Parathyroid adenoma (tissue), 2 donors: ENCODE measurements at regions not wholly inside any gene's neighbourhood (a gene's known extent, or its start where the extent isn't known, plus 50 kb on each side); places are given as distances from the start of the nearest gene placed in this dataset.

Experiments used
- H2AFZ ChIP-seq: fragments of 300-600 bp; sonication (generic); one replicate; pipeline ENCODE4 v1.7.0; 2017; ENCODE audit warnings: antibody characterized with exemption, mild to moderate bottlenecking
- H3K27ac ChIP-seq: fragments of 300-600 bp; sonication (generic); one replicate; pipeline ENCODE4 v1.7.0; 2017
- H3K27me3 ChIP-seq: fragments of 300-600 bp; sonication (generic); one replicate; pipeline ENCODE4 v1.7.0; 2017; ENCODE audit warnings: low read length; ENCODE audit not compliant: control insufficient read depth, insufficient read depth
- H3K36me3 ChIP-seq: fragments of 300-600 bp; sonication (generic); one replicate; pipeline ENCODE4 v1.7.0; 2017; ENCODE audit warnings: low read length; ENCODE audit not compliant: control insufficient read depth, insufficient read depth
- H3K4me1 ChIP-seq: fragments of 300-600 bp; sonication (generic); one replicate; pipeline ENCODE4 v1.7.0; 2017; ENCODE audit warnings: control low read depth
- H3K4me2 ChIP-seq: fragments of 300-600 bp; sonication (generic); one replicate; pipeline ENCODE4 v1.7.0; 2017; ENCODE audit warnings: low read length
- H3K4me3 ChIP-seq: fragments of 300-600 bp; sonication (generic); one replicate; pipeline ENCODE4 v1.7.0; 2017; ENCODE audit warnings: low read depth, low read length
- H3K79me2 ChIP-seq: fragments of 300-600 bp; sonication (generic); one replicate; pipeline ENCODE4 v1.7.0; 2017; ENCODE audit warnings: control low read depth
- H3K9ac ChIP-seq: fragments of 300-600 bp; sonication (generic); one replicate; pipeline ENCODE4 v1.7.0; 2017; ENCODE audit warnings: mild to moderate bottlenecking
- H3K9me3 ChIP-seq: fragments of 300-600 bp; sonication (generic); one replicate; pipeline ENCODE4 v1.7.0; 2017; ENCODE audit warnings: low read length; ENCODE audit not compliant: control insufficient read depth
- TF ChIP-seq, protein P1 (sequence below): fragments of 300-600 bp; sonication (generic); IDR thresholded peaks from one replicate; pipeline ENCODE4 v1.7.0; 2017; ENCODE audit warnings: antibody characterized with exemption, mild to moderate bottlenecking
- donor health status: primary hyperparathyroidism.

- no peaks in the 10 kb centered on the region for H3K9me3 ChIP-seq
- H3K27me3 ChIP-seq = no peaks in the 10 kb centered on the region
- TF ChIP-seq, protein P1, sequence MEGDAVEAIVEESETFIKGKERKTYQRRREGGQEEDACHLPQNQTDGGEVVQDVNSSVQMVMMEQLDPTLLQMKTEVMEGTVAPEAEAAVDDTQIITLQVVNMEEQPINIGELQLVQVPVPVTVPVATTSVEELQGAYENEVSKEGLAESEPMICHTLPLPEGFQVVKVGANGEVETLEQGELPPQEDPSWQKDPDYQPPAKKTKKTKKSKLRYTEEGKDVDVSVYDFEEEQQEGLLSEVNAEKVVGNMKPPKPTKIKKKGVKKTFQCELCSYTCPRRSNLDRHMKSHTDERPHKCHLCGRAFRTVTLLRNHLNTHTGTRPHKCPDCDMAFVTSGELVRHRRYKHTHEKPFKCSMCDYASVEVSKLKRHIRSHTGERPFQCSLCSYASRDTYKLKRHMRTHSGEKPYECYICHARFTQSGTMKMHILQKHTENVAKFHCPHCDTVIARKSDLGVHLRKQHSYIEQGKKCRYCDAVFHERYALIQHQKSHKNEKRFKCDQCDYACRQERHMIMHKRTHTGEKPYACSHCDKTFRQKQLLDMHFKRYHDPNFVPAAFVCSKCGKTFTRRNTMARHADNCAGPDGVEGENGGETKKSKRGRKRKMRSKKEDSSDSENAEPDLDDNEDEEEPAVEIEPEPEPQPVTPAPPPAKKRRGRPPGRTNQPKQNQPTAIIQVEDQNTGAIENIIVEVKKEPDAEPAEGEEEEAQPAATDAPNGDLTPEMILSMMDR = no peak
- no peak overlapping the region for H2AFZ ChIP-seq
- H3K9ac ChIP-seq = no peak overlapping the region
- no peaks in the 10 kb centered on the region for H3K36me3 ChIP-seq
- no peaks in the 10 kb centered on the region for H3K79me2 ChIP-seq
- no peak overlapping the region for H3K27ac ChIP-seq
- no peaks in the 10 kb centered on the region for H3K4me1 ChIP-seq
- H3K4me3 ChIP-seq = no peak overlapping the region
- H3K4me2 ChIP-seq = no peak overlapping the region
Measured at GRCh38 chr4:173717581-173717980, 187.6 kb upstream of the HAND2 start.

DNA sequence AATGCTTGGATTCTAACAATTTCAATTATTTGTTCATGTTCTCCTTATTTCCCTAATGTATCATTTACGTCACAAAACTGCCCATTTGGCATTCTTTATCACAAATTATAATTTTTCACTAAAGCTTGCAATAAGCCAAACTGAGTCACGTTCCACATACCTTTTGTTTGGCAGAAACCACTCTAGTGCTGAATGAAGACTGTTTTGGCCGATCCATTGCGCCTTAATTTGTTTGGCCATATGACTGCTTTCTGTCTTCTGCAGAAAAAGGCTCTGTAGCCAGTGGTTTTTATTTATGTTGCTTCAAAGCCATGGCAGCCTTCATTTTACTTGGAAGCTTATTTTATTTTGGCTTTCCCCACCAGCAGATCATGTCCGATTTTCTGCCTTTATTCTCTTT, 184.4 kb upstream of the HAND2 start:
- no peak overlapping the region for H3K27ac ChIP-seq

GRCh38 chr4:173713026-173713425, 183.0 kb upstream of the HAND2 start:
- no peaks in the 10 kb centered on the region for H3K9me3 ChIP-seq
- H3K4me2 ChIP-seq = no peak overlapping the region
- H3K36me3 ChIP-seq = no peaks in the 10 kb centered on the region
- TF ChIP-seq, protein P1 = no peak
- H3K79me2 ChIP-seq = no peaks in the 10 kb centered on the region
- H2AFZ ChIP-seq = no peak overlapping the region
- H3K4me1 ChIP-seq = no peaks in the 10 kb centered on the region
- no peak overlapping the region for H3K4me3 ChIP-seq
- no peak overlapping the region for H3K9ac ChIP-seq
- no peaks in the 10 kb centered on the region for H3K27me3 ChIP-seq
- no peak overlapping the region for H3K27ac ChIP-seq

More for the DNA sequence above, 184.4 kb upstream of the HAND2 start:
- no peaks in the 10 kb centered on the region for H3K9me3 ChIP-seq
- no peaks in the 10 kb centered on the region for H3K27me3 ChIP-seq
- H3K9ac ChIP-seq = no peak overlapping the region
- no peaks in the 10 kb centered on the region for H3K4me1 ChIP-seq
- no peaks in the 10 kb centered on the region for H3K36me3 ChIP-seq
- H2AFZ ChIP-seq = no peak overlapping the region
- H3K79me2 ChIP-seq = no peaks in the 10 kb centered on the region
- no peak overlapping the region for H3K4me3 ChIP-seq
- TF ChIP-seq, protein P1 = no peak
- no peak overlapping the region for H3K4me2 ChIP-seq

- Histone ChIP-seq H2AFZ (no peak overlapping the region), H3K27me3 (no peaks in the 10 kb centered on the region), H3K79me2 (no peaks in the 10 kb centered on the region), H3K4me1 (no peaks in the 10 kb centered on the region), H3K9me3 (no peaks in the 10 kb centered on the region), H3K4me3 (no peak overlapping the region), H3K36me3 (no peaks in the 10 kb centered on the region), H3K27ac (no peak overlapping the region), H3K4me2 (no peak overlapping the region), H3K9ac (no peak overlapping the region)
- TF ChIP-seq, protein P1 = no peak
Measured at GRCh38 chr4:173707658-173708419, 177.8 kb upstream of the HAND2 start.

- no peak overlapping the region for H3K27ac ChIP-seq
Measured at GRCh38 chr4:173704201-173704600, 174.2 kb upstream of the HAND2 start.

More at GRCh38 chr4:173704201-173704600, 174.2 kb upstream of the HAND2 start:
- Histone ChIP-seq H3K4me3 (no peak overlapping the region), H3K4me2 (no peak overlapping the region), H3K4me1 (no peaks in the 10 kb centered on the region), H3K27me3 (no peaks in the 10 kb centered on the region), H2AFZ (no peak overlapping the region), H3K9me3 (no peaks in the 10 kb centered on the region), H3K79me2 (no peaks in the 10 kb centered on the region), H3K36me3 (no peaks in the 10 kb centered on the region), H3K9ac (no peak overlapping the region)
- TF ChIP-seq, protein P1 = no peak
